Type B pancreatic cell (in vitro differentiated cells): ENCODE measurements at regions not wholly inside any gene's neighbourhood (a gene's known extent, or its start where the extent isn't known, plus 50 kb on each side); places are given as distances from the start of the nearest gene placed in this dataset.

ENCODE experiments used
- DNase-seq: peaks from one replicate; pipeline ENCODE4 v3.0.0; 2021; ENCODE audit warnings: mixed read lengths; ENCODE audit not compliant: unreplicated experiment; ENCODE audit errors: extremely low spot score
- H3K27ac Mint-ChIP-seq: 2 replicates; pipeline ENCODE4 v1.8.0; 2021; ENCODE audit warnings: mild to moderate bottlenecking, mixed read lengths
- H3K27me3 Mint-ChIP-seq: 2 replicates; pipeline ENCODE4 v1.8.0; 2021; ENCODE audit warnings: mixed read lengths
- H3K36me3 Mint-ChIP-seq: 2 replicates; pipeline ENCODE4 v1.8.0; 2021; ENCODE audit warnings: mixed read lengths
- H3K4me1 Mint-ChIP-seq: one replicate; pipeline ENCODE4 v1.8.0; 2021; ENCODE audit warnings: mixed read lengths; ENCODE audit not compliant: unreplicated experiment
- H3K4me3 Mint-ChIP-seq: 2 replicates; pipeline ENCODE4 v1.8.0; 2021; ENCODE audit warnings: mild to moderate bottlenecking, mixed read lengths
- H3K9me3 Mint-ChIP-seq: 2 replicates; pipeline ENCODE4 v1.8.0; 2021; ENCODE audit warnings: mixed read lengths
- TF ChIP-seq, protein P1 (sequence below): fragments of 200-600 bp; sonication (generic); conservative IDR thresholded peaks from 2 replicates; pipeline ENCODE4 v1.5.0; 2021; ENCODE audit warnings: antibody characterized with exemption, mild to moderate bottlenecking

DNA sequence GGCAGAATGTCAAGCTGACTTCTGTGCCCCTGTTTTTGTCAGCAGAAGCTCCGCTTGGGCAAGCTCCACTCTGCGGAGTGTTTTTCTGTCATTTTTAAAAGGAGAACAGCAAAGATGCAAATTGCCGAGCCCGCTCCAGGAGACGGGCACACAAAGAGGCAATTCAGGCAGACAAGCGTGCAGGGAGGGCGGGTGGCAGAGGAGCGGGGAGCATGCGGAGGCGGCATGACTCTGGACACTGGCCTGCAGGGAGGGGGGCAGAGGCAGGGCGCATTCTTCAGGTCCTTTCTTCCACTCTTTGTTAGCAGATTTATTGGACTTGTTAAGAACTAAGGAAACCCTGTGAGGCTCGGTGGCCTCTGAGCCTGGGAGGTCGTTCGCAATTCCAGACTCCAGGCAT is 187.3 kb upstream of the RMST start:
- H3K4me1 Mint-ChIP-seq, result peaks cover 22% of the 10 kb centered on the region
- H3K36me3 Mint-ChIP-seq, result no peaks in the 10 kb centered on the region
- TF ChIP-seq, protein P1, sequence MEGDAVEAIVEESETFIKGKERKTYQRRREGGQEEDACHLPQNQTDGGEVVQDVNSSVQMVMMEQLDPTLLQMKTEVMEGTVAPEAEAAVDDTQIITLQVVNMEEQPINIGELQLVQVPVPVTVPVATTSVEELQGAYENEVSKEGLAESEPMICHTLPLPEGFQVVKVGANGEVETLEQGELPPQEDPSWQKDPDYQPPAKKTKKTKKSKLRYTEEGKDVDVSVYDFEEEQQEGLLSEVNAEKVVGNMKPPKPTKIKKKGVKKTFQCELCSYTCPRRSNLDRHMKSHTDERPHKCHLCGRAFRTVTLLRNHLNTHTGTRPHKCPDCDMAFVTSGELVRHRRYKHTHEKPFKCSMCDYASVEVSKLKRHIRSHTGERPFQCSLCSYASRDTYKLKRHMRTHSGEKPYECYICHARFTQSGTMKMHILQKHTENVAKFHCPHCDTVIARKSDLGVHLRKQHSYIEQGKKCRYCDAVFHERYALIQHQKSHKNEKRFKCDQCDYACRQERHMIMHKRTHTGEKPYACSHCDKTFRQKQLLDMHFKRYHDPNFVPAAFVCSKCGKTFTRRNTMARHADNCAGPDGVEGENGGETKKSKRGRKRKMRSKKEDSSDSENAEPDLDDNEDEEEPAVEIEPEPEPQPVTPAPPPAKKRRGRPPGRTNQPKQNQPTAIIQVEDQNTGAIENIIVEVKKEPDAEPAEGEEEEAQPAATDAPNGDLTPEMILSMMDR, result no peak
- DNase-seq, result peak; percentile 71
- peak overlapping the region; percentile 69 for H3K4me3 Mint-ChIP-seq
- H3K27me3 Mint-ChIP-seq, result peaks cover 14% of the 10 kb centered on the region
- H3K27ac Mint-ChIP-seq, result peak overlapping the region; percentile 76
- H3K9me3 Mint-ChIP-seq, result peaks cover 5% of the 10 kb centered on the region

DNA sequence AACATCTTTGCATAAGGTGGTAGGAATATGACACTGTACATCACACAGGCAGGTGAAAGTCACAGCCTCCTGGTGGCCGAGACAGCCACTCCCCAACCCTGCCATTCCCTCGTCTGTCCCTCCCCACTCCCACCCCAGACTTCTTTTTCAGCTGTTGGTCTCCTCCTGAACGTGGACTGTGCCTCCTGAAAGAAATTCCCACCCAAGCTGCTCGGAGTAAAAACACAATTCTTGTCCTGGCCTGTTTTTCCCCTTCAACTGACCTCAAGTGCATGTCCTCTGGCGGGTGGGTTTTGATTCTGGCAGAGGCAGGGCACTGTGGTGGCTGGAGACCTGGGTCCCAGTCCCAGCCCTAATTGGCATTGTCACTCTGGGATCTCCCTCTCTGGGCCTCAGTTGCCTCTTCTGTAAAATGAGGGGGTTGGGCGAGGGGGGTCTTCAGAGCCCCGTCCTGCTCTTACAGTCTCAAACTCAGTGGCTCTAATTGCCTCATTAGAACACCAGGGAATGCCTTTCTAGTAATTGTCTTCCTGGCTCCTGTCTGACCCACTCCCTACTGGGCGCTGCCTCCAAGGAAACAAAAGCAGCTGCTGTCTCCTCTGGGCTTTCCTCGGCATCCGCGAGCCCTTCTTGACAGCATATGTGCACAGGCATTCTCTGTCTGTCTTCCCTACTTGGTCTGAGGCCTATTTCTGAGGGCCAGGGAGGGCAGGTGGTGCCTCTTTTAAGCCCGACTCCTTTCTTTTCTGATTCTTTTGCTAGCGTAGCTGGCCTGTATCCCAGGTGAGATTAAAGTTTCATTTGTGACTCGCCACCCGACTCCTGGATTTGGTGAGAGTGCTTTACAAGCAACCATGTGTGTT is 186.6 kb upstream of the RMST start:
- Mint-ChIP-seq H3K27ac (peak overlapping the region; percentile 76), H3K4me1 (peaks cover 22% of the 10 kb centered on the region), H3K27me3 (peaks cover 14% of the 10 kb centered on the region), H3K4me3 (peak overlapping the region; percentile 69), H3K36me3 (no peaks in the 10 kb centered on the region), H3K9me3 (no peaks in the 10 kb centered on the region)
- no peak for DNase-seq
- TF ChIP-seq, protein P1, result peak; percentile 56

DNA sequence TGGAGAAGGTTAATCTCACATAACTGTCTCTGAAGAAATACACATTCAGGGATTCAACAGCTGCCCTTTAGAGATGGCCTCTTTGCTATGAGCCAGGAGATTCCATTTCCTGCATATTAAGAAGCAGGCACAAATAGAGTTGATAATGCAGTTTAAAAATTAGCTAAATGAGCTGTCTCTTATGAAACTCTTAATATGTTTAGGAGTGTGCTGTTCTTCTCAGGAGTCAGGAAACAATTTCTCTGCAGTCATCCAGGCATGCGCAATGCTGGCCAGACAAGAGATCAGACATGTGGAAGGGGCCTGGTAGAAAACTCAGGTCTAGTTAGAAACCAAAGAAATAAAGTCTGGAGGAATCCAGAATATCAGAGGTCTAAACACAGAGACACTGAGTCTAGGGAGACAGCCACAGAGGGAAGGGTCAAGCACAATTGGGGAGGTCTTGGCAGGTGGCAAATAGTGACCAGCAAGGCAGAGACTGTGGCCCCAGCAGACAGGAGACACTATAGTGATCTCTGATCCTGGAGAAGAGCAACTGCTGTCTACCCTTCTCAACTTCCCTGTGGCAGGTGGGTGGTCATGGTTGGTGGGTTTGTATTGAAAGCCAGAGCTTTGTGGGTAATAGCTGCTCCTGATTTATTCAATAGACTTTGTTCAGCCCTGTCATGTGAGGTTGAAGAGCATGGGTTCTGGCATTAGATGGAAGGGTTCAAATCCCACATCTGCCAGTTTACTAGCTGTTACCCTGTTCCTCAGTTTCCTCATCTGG is 185.8 kb upstream of the RMST start:
- peaks cover 22% of the 10 kb centered on the region for H3K4me1 Mint-ChIP-seq
- H3K36me3 Mint-ChIP-seq, result no peaks in the 10 kb centered on the region
- TF ChIP-seq, protein P1, result no peak
- H3K27me3 Mint-ChIP-seq, result peaks cover 14% of the 10 kb centered on the region
- no peaks in the 10 kb centered on the region for H3K9me3 Mint-ChIP-seq
- H3K27ac Mint-ChIP-seq, result peak overlapping the region; percentile 76
- no peak for DNase-seq
- peak overlapping the region; percentile 57 for H3K4me3 Mint-ChIP-seq

DNA sequence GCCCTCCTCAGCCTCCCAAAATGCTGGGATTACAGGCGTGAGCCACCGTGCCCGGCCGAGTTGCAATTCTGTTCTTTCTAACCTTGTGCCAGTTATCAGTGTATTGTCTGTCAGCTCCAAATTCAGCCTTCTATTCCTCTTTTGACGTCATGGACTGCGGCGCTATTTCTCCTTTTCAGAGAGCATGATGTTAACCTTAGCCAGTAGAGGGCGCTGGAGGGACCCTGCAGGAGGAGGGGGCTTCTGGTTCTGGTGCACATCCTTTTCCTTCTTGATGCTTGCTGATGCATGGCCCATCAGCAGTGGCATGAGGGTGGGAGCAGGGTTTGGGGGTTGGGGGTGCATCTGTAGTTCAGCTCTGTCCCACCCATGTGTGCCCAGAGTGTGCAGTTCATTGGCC is 179.3 kb upstream of the RMST start:
- Mint-ChIP-seq H3K36me3 (no peaks in the 10 kb centered on the region), H3K27me3 (peaks cover 13% of the 10 kb centered on the region), H3K27ac (no peak overlapping the region), H3K4me3 (no peak overlapping the region), H3K4me1 (no peaks in the 10 kb centered on the region), H3K9me3 (no peaks in the 10 kb centered on the region)
- no peak for DNase-seq
- TF ChIP-seq, protein P1, result peak; percentile 51

DNA sequence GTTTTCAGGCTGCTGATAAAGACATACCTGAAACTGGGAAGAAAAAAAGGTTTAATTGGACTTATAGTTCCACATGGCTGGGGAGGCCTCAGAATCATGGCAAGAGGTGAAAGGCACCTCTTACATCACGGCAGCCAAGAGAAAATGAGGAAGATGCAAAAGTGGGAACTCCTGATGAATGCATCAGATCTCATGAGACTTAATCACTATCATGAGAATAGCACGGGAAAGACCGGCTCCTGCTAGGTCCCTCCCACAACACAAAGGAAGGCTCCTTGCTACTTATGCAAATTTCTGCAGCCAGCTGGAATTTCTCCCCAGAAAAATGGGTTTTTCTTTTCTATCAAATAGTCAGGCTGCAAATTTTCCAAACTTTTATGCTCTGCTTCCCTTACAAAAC is 174.1 kb upstream of the RMST start:
- no peak overlapping the region for H3K27ac Mint-ChIP-seq
- H3K4me3 Mint-ChIP-seq, result no peak overlapping the region
- TF ChIP-seq, protein P1, result no peak
- DNase-seq, result no peak
- no peaks in the 10 kb centered on the region for H3K4me1 Mint-ChIP-seq
- no peaks in the 10 kb centered on the region for H3K36me3 Mint-ChIP-seq
- H3K9me3 Mint-ChIP-seq, result peaks cover 4% of the 10 kb centered on the region
- peaks cover 7% of the 10 kb centered on the region for H3K27me3 Mint-ChIP-seq
